T-helper 17 cell (primary cell): ENCODE measurements at regions not wholly inside any gene's neighbourhood (a gene's known extent, or its start where the extent isn't known, plus 50 kb on each side); places are given as distances from the start of the nearest gene placed in this dataset.

Experiments used
- ATAC-seq: fragments of 150-1000 bp; cut with Tn5 transposase; 2 replicates; pipeline ENCODE4 v1.10.0; 2021; ENCODE audit warnings: mild to moderate bottlenecking, moderate library complexity
- DNase-seq, 3 donors: peaks; one replicate each; pipeline versions ENCODE4 v3.0.0 to v3.0.0-alpha.2; 2020 to 2021
- H3K9me3 ChIP-seq: one replicate; pipeline ENCODE4 v1.7.0; 2013; ENCODE audit warnings: low read length, mild to moderate bottlenecking; ENCODE audit not compliant: control insufficient read depth, poor library complexity, severe bottlenecking
- H3K27ac Mint-ChIP-seq: one replicate; pipeline ENCODE4 v1.8.0; 2022; ENCODE audit warnings: mild to moderate bottlenecking, moderate library complexity, mixed read lengths
- H3K27me3 Mint-ChIP-seq: one replicate; pipeline ENCODE4 v1.8.0; 2022; ENCODE audit warnings: mixed read lengths
- H3K36me3 Mint-ChIP-seq: one replicate; pipeline ENCODE4 v1.8.0; 2022; ENCODE audit warnings: low read depth, mixed read lengths
- H3K4me1 Mint-ChIP-seq: one replicate; pipeline ENCODE4 v1.8.0; 2022; ENCODE audit warnings: mild to moderate bottlenecking, mixed read lengths
- H3K4me3 Mint-ChIP-seq: one replicate; pipeline ENCODE4 v1.8.0; 2022; ENCODE audit warnings: mild to moderate bottlenecking, moderate library complexity, mixed read lengths

DNA sequence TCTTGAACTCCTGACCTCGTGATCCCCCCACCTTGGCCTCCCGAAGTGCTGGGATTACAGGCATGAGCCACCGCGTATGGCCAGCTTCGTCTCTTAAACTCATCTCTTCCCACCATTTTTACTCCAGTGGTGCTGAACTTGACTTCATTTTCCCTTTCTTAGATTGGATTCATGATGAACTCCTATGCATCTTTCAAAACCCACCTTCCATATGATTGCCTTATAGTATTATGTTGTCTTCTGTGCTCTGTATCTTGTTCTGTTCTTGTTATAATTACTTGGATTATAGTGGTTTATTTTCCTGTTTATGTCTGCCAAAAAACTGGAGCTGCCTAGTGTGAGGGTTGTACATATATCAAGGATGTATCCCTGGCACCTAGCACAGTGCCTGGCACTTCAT, 110.8 kb upstream of the GADD45A start:
- Mint-ChIP-seq H3K36me3 (no peaks in the 10 kb centered on the region), H3K27ac (no peak overlapping the region), H3K4me3 (no peak overlapping the region), H3K27me3 (peaks cover 7% of the 10 kb centered on the region), H3K4me1 (no peaks in the 10 kb centered on the region)
- H3K9me3 ChIP-seq, result no peaks in the 10 kb centered on the region
- DNase-seq, result no peak
- ATAC-seq, result no peak

- no peaks in the 10 kb centered on the region for H3K4me1 Mint-ChIP-seq
- H3K4me3 Mint-ChIP-seq, result no peak overlapping the region
- peaks cover 7% of the 10 kb centered on the region for H3K27me3 Mint-ChIP-seq
- no peaks in the 10 kb centered on the region for H3K36me3 Mint-ChIP-seq
- H3K9me3 ChIP-seq, result no peaks in the 10 kb centered on the region
- ATAC-seq (no peak), DNase-seq (no peak)
- H3K27ac Mint-ChIP-seq, result no peak overlapping the region
These were observed 109.1 kb upstream of the GADD45A start for GRCh38 chr1:67575861-67576260.

GRCh38 chr1:67576474-67576873, 108.5 kb upstream of the GADD45A start:
- Mint-ChIP-seq H3K27ac (no peak overlapping the region), H3K36me3 (no peaks in the 10 kb centered on the region), H3K27me3 (peaks cover 7% of the 10 kb centered on the region), H3K4me1 (no peaks in the 10 kb centered on the region), H3K4me3 (no peak overlapping the region)
- H3K9me3 ChIP-seq, result no peaks in the 10 kb centered on the region
- ATAC-seq (no peak), DNase-seq (no peak)

- Mint-ChIP-seq H3K27ac (no peak overlapping the region), H3K27me3 (peaks cover 7% of the 10 kb centered on the region), H3K36me3 (no peaks in the 10 kb centered on the region), H3K4me1 (no peaks in the 10 kb centered on the region), H3K4me3 (no peak overlapping the region)
- no peak for ATAC-seq
- no peak for DNase-seq
- no peaks in the 10 kb centered on the region for H3K9me3 ChIP-seq
These were observed 107.4 kb upstream of the GADD45A start for GRCh38 chr1:67577646-67578045.

DNA sequence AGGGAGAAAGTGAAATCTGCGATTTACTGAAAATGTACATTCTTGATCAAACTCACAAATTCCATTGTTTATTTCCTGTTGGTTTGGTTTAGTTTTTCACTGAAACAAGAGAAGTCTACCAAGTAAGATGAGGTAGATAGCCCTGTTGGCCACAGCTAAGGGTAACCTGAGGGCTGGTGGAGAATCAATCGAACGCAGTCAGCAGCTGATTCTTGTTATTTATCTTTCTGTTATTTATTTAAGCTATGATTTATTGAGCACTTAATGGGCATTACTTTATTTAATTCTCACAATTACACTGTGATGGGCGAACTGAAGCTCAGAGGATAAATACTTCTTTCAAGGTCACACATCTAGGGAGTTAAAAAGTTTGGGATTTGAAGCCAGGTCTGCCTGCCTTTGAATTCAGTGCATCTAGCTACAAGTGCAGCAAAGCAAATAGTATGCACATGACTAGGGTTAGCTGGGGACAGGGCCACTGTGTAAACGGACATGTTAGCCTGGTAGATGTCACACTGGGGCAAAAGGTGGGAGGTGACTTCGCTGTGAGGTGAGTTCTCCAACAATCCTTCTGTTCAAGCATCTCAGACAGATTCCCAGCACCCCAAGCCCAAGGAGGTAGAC, 106.5 kb upstream of the GADD45A start:
- Mint-ChIP-seq H3K4me3 (no peak overlapping the region), H3K36me3 (no peaks in the 10 kb centered on the region), H3K4me1 (no peaks in the 10 kb centered on the region), H3K27ac (no peak overlapping the region), H3K27me3 (peaks cover 7% of the 10 kb centered on the region)
- H3K9me3 ChIP-seq, result no peaks in the 10 kb centered on the region
- DNase-seq (no peak), ATAC-seq (no peak)

DNA sequence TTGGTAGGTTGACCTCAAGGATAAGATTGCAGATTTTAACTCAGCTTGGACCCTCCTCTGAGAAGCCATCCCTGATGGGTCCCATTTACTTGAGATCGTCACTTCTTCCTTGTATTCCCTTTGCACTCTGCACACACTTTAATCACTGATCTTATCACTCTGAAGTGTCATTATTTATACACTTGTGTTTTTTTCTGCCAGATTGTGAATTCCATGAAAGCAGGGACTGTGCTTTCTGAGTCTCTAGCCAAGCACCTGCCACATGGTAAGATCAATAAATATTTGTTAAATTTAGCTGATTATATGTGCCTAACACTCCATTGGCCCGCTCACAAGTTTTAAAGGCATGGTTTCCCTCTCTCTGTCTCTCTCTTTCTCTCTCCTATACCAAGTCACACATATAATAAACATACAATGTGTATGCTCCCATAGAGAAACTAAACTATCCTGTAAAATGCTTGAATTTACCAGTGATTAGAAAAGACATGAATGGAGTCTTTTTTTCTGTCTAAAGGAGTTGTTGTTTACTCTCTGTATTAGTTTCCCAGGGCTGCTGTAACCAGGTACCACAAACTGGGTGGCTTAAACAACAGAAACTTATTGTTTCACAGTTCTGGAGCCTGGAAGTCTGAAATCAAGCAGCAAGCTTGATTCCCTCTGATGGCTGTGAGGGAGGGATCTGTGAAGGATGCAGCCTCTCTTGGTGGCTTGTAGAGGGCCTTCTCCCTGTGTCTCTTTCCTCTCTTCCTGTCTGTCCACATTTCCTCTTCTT, 105.2 kb upstream of the GADD45A start:
- no peak overlapping the region for H3K4me3 Mint-ChIP-seq
- peaks cover 7% of the 10 kb centered on the region for H3K27me3 Mint-ChIP-seq
- H3K36me3 Mint-ChIP-seq, result no peaks in the 10 kb centered on the region
- H3K9me3 ChIP-seq, result no peaks in the 10 kb centered on the region
- no peak for DNase-seq
- no peak overlapping the region for H3K27ac Mint-ChIP-seq
- no peaks in the 10 kb centered on the region for H3K4me1 Mint-ChIP-seq
- ATAC-seq, result no peak

DNA sequence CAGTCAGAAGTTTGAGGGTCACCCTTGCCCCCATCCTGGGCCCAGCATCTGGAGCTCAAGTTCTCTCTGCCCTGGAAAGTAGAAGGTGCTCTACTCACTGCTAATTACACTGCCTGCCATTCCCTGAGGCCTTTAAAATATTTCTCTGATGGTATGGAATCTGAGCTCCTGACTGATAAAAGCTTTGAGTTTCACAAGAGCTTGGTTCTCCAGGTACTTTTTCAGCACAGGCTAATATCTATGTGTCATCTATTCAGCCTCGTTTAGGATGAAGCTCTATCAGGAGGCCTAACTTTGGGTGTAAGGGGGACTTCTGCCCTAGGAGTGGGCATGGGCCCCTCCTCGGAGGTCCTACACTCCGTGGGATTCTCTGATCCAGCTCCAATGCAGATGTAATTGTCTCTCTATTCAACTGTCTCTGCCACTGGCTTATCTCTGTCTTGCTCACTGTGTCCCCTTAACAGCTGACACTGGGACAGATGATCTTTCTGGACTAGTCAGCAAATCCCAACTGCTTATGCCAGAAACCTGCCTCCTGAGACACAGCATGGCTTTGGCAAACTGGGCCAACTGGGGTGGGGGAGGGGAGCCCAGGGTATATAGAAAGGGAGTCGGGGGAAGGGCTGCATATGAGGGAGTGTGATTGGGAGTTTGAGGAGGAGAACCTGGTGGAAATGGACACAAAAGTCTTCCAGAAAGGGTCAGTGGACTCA, 104.2 kb upstream of the GADD45A start:
- Mint-ChIP-seq H3K36me3 (no peaks in the 10 kb centered on the region), H3K27ac (no peak overlapping the region), H3K27me3 (peaks cover 7% of the 10 kb centered on the region), H3K4me3 (no peak overlapping the region), H3K4me1 (no peaks in the 10 kb centered on the region)
- no peak for DNase-seq
- no peaks in the 10 kb centered on the region for H3K9me3 ChIP-seq
- ATAC-seq, result no peak

- Mint-ChIP-seq H3K27ac (no peak overlapping the region), H3K27me3 (peaks cover 7% of the 10 kb centered on the region), H3K4me1 (no peaks in the 10 kb centered on the region), H3K4me3 (no peak overlapping the region), H3K36me3 (no peaks in the 10 kb centered on the region)
- DNase-seq, result no peak
- H3K9me3 ChIP-seq, result no peaks in the 10 kb centered on the region
- ATAC-seq, result no peak
These were observed 102.2 kb upstream of the GADD45A start for GRCh38 chr1:67582625-67583461.

DNA sequence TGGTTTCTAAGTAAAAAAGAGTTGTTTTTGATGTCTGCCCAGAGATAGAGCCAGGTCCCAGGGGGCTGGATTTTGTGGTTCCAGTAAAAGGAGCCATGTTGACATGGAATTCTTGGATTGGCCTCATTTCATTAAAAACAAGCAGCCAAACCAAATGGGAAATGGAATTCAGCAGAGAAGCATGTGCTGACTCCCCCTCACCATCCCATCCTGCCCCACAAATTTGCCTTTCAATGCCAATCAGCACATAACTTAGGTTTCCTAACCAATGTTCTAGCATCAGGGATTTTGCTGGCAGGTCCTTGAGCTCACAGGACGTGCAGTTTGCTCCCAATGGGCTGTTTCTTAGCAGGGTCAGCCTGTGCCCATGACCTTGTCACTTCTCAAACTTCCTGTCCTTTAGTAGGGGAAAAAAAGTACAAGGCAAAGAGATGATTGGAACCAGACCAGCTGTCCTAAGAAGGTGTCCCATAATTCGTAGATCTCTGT, 101.5 kb upstream of the GADD45A start:
- H3K27me3 Mint-ChIP-seq, result peaks cover 11% of the 10 kb centered on the region
- H3K27ac Mint-ChIP-seq, result no peak overlapping the region
- ATAC-seq (no peak), DNase-seq (no peak)
- H3K4me3 Mint-ChIP-seq, result no peak overlapping the region
- no peaks in the 10 kb centered on the region for H3K4me1 Mint-ChIP-seq
- no peaks in the 10 kb centered on the region for H3K36me3 Mint-ChIP-seq
- H3K9me3 ChIP-seq, result no peaks in the 10 kb centered on the region

DNA sequence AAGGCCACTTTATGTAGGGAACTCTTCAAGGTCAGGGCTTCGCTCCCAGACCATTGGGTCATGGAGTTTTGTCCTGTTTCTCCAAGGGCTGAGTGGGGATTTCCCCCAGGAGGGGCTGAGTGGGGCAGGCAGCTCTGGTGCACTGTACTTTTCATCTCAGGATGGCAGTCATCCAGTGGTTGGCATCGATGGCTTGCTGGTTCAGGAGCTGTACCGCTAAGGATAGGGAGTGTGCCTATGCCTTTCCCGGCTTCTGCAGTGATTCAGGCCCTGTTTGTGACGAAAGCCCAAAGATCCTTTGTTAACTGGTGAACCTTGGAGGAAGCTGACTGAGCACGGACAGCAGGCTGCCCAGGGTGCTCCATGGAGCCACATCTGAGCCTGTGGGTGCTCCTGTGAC, 100.1 kb upstream of the GADD45A start:
- H3K4me1 Mint-ChIP-seq, result no peaks in the 10 kb centered on the region
- DNase-seq (no peak), ATAC-seq (no peak)
- peaks cover 14% of the 10 kb centered on the region for H3K27me3 Mint-ChIP-seq
- H3K9me3 ChIP-seq, result no peaks in the 10 kb centered on the region
- H3K4me3 Mint-ChIP-seq, result no peak overlapping the region
- H3K27ac Mint-ChIP-seq, result no peak overlapping the region
- no peaks in the 10 kb centered on the region for H3K36me3 Mint-ChIP-seq

DNA sequence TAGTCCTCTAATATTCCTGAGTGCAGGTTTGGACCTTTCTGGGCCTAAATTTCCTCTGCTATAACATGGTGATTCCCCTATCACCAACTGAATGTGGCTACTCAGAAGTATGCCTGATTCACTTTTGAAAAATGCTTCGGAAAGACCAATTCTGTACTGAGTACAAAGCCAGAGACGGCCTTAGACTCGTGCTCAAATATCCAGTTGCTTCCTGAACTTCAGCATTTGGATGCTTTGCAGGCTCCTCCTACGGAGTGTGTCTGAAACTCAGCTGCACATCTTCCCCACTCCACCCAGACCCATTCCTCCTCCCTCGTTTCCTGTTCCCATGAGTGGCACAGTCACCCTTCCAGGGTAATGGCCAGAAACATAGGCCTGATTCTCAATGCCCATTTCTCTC, 98.4 kb upstream of the GADD45A start:
- H3K36me3 Mint-ChIP-seq, result peaks cover 2% of the 10 kb centered on the region
- ATAC-seq (no peak), DNase-seq (no peak)
- peaks cover 19% of the 10 kb centered on the region for H3K27me3 Mint-ChIP-seq
- no peaks in the 10 kb centered on the region for H3K4me1 Mint-ChIP-seq
- H3K9me3 ChIP-seq, result no peaks in the 10 kb centered on the region
- no peak overlapping the region for H3K27ac Mint-ChIP-seq
- no peak overlapping the region for H3K4me3 Mint-ChIP-seq

DNA sequence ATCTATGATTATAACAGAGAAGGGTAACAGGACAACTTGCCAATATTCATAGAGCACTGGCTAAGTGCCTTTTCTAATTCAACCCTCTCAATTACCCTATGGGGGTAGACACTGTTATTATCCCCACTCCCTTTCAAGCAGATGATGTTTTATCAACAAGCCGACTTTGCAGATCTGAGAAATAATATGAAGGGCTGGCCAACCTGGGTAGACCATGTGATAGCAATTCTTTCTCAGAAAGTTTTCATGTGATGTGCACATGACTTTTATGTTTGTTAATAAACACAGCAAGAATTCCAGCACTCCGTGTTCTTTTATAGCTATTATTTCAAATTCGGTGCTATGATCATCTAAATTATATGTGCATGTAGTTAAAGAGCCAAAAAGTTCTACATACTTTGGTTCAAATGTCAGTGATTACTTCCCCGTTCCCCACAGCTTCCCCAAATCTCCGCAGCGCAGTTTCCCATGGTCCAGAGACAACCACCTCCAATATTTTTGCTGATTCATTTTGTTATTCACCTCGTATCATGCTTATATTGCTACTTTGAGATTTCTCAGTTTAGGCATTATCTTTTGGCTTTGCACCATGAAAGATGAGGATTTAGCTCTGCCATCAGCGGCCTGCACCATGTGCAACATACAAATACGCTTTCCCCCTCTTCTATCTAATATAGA, 96.7 kb upstream of the GADD45A start:
- DNase-seq, result no peak
- H3K9me3 ChIP-seq, result no peaks in the 10 kb centered on the region
- H3K36me3 Mint-ChIP-seq, result peaks cover 3% of the 10 kb centered on the region
- no peak overlapping the region for H3K27ac Mint-ChIP-seq
- no peak overlapping the region for H3K4me3 Mint-ChIP-seq
- H3K4me1 Mint-ChIP-seq, result no peaks in the 10 kb centered on the region
- peaks cover 19% of the 10 kb centered on the region for H3K27me3 Mint-ChIP-seq
- ATAC-seq, result no peak
